Mucosa of descending colon (tissue), 3 donors: ENCODE measurements at regions not wholly inside any gene's neighbourhood (a gene's known extent, or its start where the extent isn't known, plus 50 kb on each side); places are given as distances from the start of the nearest gene placed in this dataset.

Source experiments
- ATAC-seq: fragments of 200-7000 bp; cut with Tn5 transposase; one replicate; pipeline ENCODE4 v1.9.1; 2020; ENCODE audit warnings: mild to moderate bottlenecking, moderate library complexity
- DNase-seq, 3 donors: peaks; one replicate each; pipeline ENCODE4 v3.0.0-alpha.2; 2020
- H3K36me3 ChIP-seq: fragments of 200-600 bp; one replicate; pipeline ENCODE4 v1.8.0; 2021; ENCODE audit warnings: low read depth, mild to moderate bottlenecking
- H3K4me1 ChIP-seq: fragments of 200-600 bp; one replicate; pipeline ENCODE4 v1.8.0; 2021; ENCODE audit warnings: low read depth, mild to moderate bottlenecking
- H3K4me3 ChIP-seq: fragments of 200-600 bp; one replicate; pipeline ENCODE4 v1.8.0; 2021; ENCODE audit warnings: mild to moderate bottlenecking
- H3K9me3 ChIP-seq: fragments of 200-600 bp; one replicate; pipeline ENCODE4 v1.8.0; 2021; ENCODE audit warnings: mild to moderate bottlenecking
- CTCF ChIP-seq: fragments of 200-600 bp; IDR thresholded peaks from one replicate; pipeline ENCODE4 v1.8.0; 2022; ENCODE audit warnings: antibody characterized with exemption, mild to moderate bottlenecking
- intact Hi-C, 2 donors: fragments of 100-400 bp; cut with DNase I in 1 of 2; cut with micrococcal nuclease in 1 of 2; formaldehyde crosslinking; loops; one replicate each; pipeline versions ENCODE4 v1.11.0 to v1.11.1; 2022; cut with DNase I, micrococcal nuclease
- donor health status: DM: no; HTN: no; CAD: no; lungs with moderate emphysema.
- donor health status: DM: no; HTN: no; CAD: no.
- donor health status: DM: no; HTN: yes; CAD: no.

GRCh38 chr2:35946478-35946877 is 409.1 kb upstream of the CRIM1 start:
- DNase-seq (peak in 2 of 3 donors; percentile 26 to 79), ATAC-seq (peak; percentile 87)
- intact Hi-C loops, result no loop called here
- Histone ChIP-seq H3K36me3 (no peaks in the 10 kb centered on the region), H3K4me1 (peaks cover 6% of the 10 kb centered on the region), H3K4me3 (no peak overlapping the region), H3K9me3 (no peaks in the 10 kb centered on the region)
- no peak for TF ChIP-seq CTCF

- Histone ChIP-seq H3K4me3 (no peak overlapping the region), H3K36me3 (no peaks in the 10 kb centered on the region), H3K9me3 (no peaks in the 10 kb centered on the region), H3K4me1 (no peaks in the 10 kb centered on the region)
- no peak for TF ChIP-seq CTCF
- DNase-seq (no peak), ATAC-seq (peak; percentile 30)
- intact Hi-C loops, result no loop called here
These were observed 416.7 kb upstream of the CRIM1 start for GRCh38 chr2:35938838-35939237.

GRCh38 chr2:35933031-35933430 is 422.5 kb upstream of the CRIM1 start:
- intact Hi-C loops, result no loop called here
- Histone ChIP-seq H3K4me1 (no peaks in the 10 kb centered on the region), H3K4me3 (no peak overlapping the region), H3K9me3 (no peaks in the 10 kb centered on the region), H3K36me3 (no peaks in the 10 kb centered on the region)
- TF ChIP-seq CTCF, result no peak
- ATAC-seq, result no peak
- no peak for DNase-seq

- Histone ChIP-seq H3K36me3 (no peaks in the 10 kb centered on the region), H3K9me3 (no peaks in the 10 kb centered on the region), H3K4me1 (no peaks in the 10 kb centered on the region), H3K4me3 (no peak overlapping the region)
- intact Hi-C loops, result no loop called here
- ATAC-seq, result no peak
- no peak for TF ChIP-seq CTCF
- DNase-seq, result no peak
These were observed 423.2 kb upstream of the CRIM1 start for GRCh38 chr2:35932276-35932963.

GRCh38 chr2:35931626-35932025 is 424.0 kb upstream of the CRIM1 start:
- ATAC-seq (no peak), DNase-seq (no peak)
- H3K9me3 ChIP-seq, result no peaks in the 10 kb centered on the region
- no peaks in the 10 kb centered on the region for H3K36me3 ChIP-seq
- TF ChIP-seq CTCF, result no peak
- no peaks in the 10 kb centered on the region for H3K4me1 ChIP-seq
- intact Hi-C loops, result no loop called here
- H3K4me3 ChIP-seq, result no peak overlapping the region

- ATAC-seq (no peak), DNase-seq (no peak)
- no peak for TF ChIP-seq CTCF
- Histone ChIP-seq H3K9me3 (no peaks in the 10 kb centered on the region), H3K36me3 (no peaks in the 10 kb centered on the region), H3K4me3 (no peak overlapping the region), H3K4me1 (no peaks in the 10 kb centered on the region)
- intact Hi-C loops, result no loop called here
These were observed 424.5 kb upstream of the CRIM1 start for GRCh38 chr2:35931115-35931514.
